IMR-90 (cell line): ENCODE measurements at regions not wholly inside any gene's neighbourhood (a gene's known extent, or its start where the extent isn't known, plus 50 kb on each side); places are given as distances from the start of the nearest gene placed in this dataset.

ENCODE experiments used
- ATAC-seq: fragments of 200-7000 bp; cut with Tn5 transposase; 2 replicates; pipeline ENCODE4 v1.9.1; 2020; ENCODE audit warnings: low read depth, mild to moderate bottlenecking, moderate library complexity
- BruUV-seq: library from RNA; stranded (reverse); fragments of 400-500 nt; replicated peaks from 2 replicates; lab custom pipeline; 2021; lab: Mats Ljungman, UMichigan
- CTCF ChIA-PET: fragments of 300-600 bp; formaldehyde crosslinking; extraction: SDS; loops from one replicate; lab custom pipeline; 2021; ENCODE audit warnings: antibody characterized with exemption; lab: Yijun Ruan, JAX
- POLR2A ChIA-PET: fragments of 300-600 bp; sonication (Branson Sonifier 250); formaldehyde crosslinking; loops from one replicate; lab custom pipeline; 2022; ENCODE audit warnings: antibody characterized with exemption; ENCODE audit not compliant: unreplicated experiment; lab: Charles Lee
- DNase-seq: peaks from one replicate; pipeline ENCODE4 v3.0.0; 2013
- H2AFZ ChIP-seq: replicated peaks from 2 replicates; pipeline ENCODE3; 2013; ENCODE audit warnings: low read length, mild to moderate bottlenecking; ENCODE audit not compliant: poor library complexity
- H2AK5ac ChIP-seq: 2 replicates; pipeline ENCODE4 v1.6.1; 2013; ENCODE audit warnings: low read depth, low read length, inconsistent platforms
- H2AK9ac ChIP-seq: replicated peaks from 2 replicates; pipeline ENCODE3; 2013; ENCODE audit warnings: mild to moderate bottlenecking, low read depth, low read length, moderate library complexity; ENCODE audit not compliant: poor library complexity
- H2BK120ac ChIP-seq: 2 replicates; pipeline ENCODE4 v1.6.1; 2013; ENCODE audit warnings: low read depth, low read length, inconsistent platforms
- H2BK15ac ChIP-seq: 3 replicates; pipeline ENCODE4 v1.6.1; 2013; ENCODE audit warnings: low read depth, low read length, inconsistent platforms
- H2BK20ac ChIP-seq: 2 replicates; pipeline ENCODE4 v1.6.1; 2013; ENCODE audit warnings: low read depth, mild to moderate bottlenecking, inconsistent platforms, low read length, moderate library complexity
- H2BK5ac ChIP-seq: 2 replicates; pipeline ENCODE4 v1.6.1; 2013; ENCODE audit warnings: mild to moderate bottlenecking, low read depth, low read length, inconsistent platforms; ENCODE audit not compliant: poor library complexity, severe bottlenecking
- H3K14ac ChIP-seq: replicated peaks from 2 replicates; pipeline ENCODE4 v1.6.1; 2013; ENCODE audit warnings: low read depth, low read length, inconsistent platforms
- H3K18ac ChIP-seq: 2 replicates; pipeline ENCODE4 v1.6.1; 2013; ENCODE audit warnings: low read depth, low read length, control low read depth
- H3K23ac ChIP-seq: 2 replicates; pipeline ENCODE4 v1.6.1; 2013; ENCODE audit warnings: low read depth, low read length, inconsistent platforms
- H3K27ac ChIP-seq: 2 replicates; pipeline ENCODE4 v1.5.1; 2013; ENCODE audit warnings: mild to moderate bottlenecking, control low read depth, low read length; ENCODE audit not compliant: insufficient read depth
- H3K27me3 ChIP-seq: 2 replicates; pipeline ENCODE4 v1.6.1; 2013; ENCODE audit warnings: low read length; ENCODE audit not compliant: control insufficient read depth, insufficient read depth
- H3K36me3 ChIP-seq: 2 replicates; pipeline ENCODE4 v1.6.1; 2013; ENCODE audit warnings: low read length, mixed read lengths; ENCODE audit not compliant: control insufficient read depth, insufficient read depth
- H3K4ac ChIP-seq: 2 replicates; pipeline ENCODE4 v1.6.1; 2013; ENCODE audit warnings: low read depth, low read length, inconsistent platforms
- H3K4me1 ChIP-seq: 2 replicates; pipeline ENCODE4 v1.6.1; 2013; ENCODE audit warnings: low read length, mixed read lengths; ENCODE audit not compliant: control insufficient read depth, insufficient read depth
- H3K4me2 ChIP-seq: 2 replicates; pipeline ENCODE4 v1.6.1; 2013; ENCODE audit warnings: low read depth, mild to moderate bottlenecking, control low read depth, low read length, moderate library complexity
- H3K4me3 ChIP-seq: 2 replicates; pipeline ENCODE4 v1.5.1; 2013; ENCODE audit warnings: low read depth, mild to moderate bottlenecking, control low read depth, low read length, moderate library complexity; ENCODE audit not compliant: insufficient read depth
- H3K56ac ChIP-seq: 2 replicates; pipeline ENCODE4 v1.6.1; 2013; ENCODE audit warnings: low read length, inconsistent platforms; ENCODE audit not compliant: insufficient read depth; ENCODE audit errors: extremely low read depth
- H3K79me1 ChIP-seq, 2 experiments: 2 replicates each; pipeline ENCODE4 v1.6.1; 2013; ENCODE audit warnings: low read length in 2 of 2, inconsistent platforms in 1 of 2, low read depth in 1 of 2
- H3K9ac ChIP-seq: 2 replicates; pipeline ENCODE4 v1.6.1; 2013; ENCODE audit warnings: low read depth, low read length, control low read depth
- H3K9me1 ChIP-seq: 2 replicates; pipeline ENCODE4 v1.6.1; 2013; ENCODE audit warnings: low read length, inconsistent platforms; ENCODE audit not compliant: insufficient read depth
- H3K9me3 ChIP-seq: 2 replicates; pipeline ENCODE4 v1.6.1; 2013; ENCODE audit warnings: low read length; ENCODE audit not compliant: control insufficient read depth, insufficient read depth
- H4K20me1 ChIP-seq: 2 replicates; pipeline ENCODE4 v1.6.1; 2013; ENCODE audit warnings: low read length, inconsistent platforms; ENCODE audit not compliant: insufficient read depth
- H4K5ac ChIP-seq: 2 replicates; pipeline ENCODE4 v1.6.1; 2013; ENCODE audit warnings: mild to moderate bottlenecking, low read depth, low read length, control low read depth
- H4K8ac ChIP-seq, 2 experiments: 2 replicates each; pipeline ENCODE4 v1.6.1; 2013; ENCODE audit warnings: low read depth in 2 of 2, low read length in 2 of 2, control low read depth in 1 of 2, inconsistent platforms in 1 of 2
- H4K91ac ChIP-seq: 2 replicates; pipeline ENCODE4 v1.6.1; 2013; ENCODE audit warnings: low read depth, low read length, inconsistent platforms; ENCODE audit not compliant: insufficient read depth
- BHLHE40 ChIP-seq: fragments of 150-350 bp; IDR thresholded peaks from 2 replicates; pipeline ENCODE4 v1.6.1; 2016; ENCODE audit warnings: mild to moderate bottlenecking, low read depth, low read length
- CTCF ChIP-seq: conservative IDR thresholded peaks from 2 replicates; pipeline ENCODE4 v1.5.1; 2012; ENCODE audit warnings: mild to moderate bottlenecking, low read depth, low read length, improper control_type of control experiment
- ELK1 ChIP-seq: fragments of 150-350 bp; IDR thresholded peaks from 2 replicates; pipeline ENCODE4 v1.6.1; 2016; ENCODE audit warnings: low read depth, mild to moderate bottlenecking, low read length, moderate library complexity, borderline replicate concordance
- MAZ ChIP-seq: IDR thresholded peaks from 2 replicates; pipeline ENCODE4 v1.6.1; 2012; ENCODE audit warnings: low read depth, mild to moderate bottlenecking, low read length, improper control_type of control experiment, moderate library complexity, borderline replicate concordance
- WGBS, 2 experiments: methylation state at CpG; one replicate each; pipeline versions ENCODE4 v1.1.5 to v1.1.7; 2013; ENCODE audit warnings: missing lambda C conversion rate in 2 of 2; ENCODE audit not compliant: insufficient read length in 1 of 2; ENCODE audit errors: extremely low coverage in 2 of 2; 5-methylcytosine and 5-hydroxymethylcytosine counted together
- dilution Hi-C: fragments of 300-500 bp; cut with HindIII; formaldehyde crosslinking; loops from one replicate; pipeline ENCODE4 v1.14.3; 2018; ENCODE audit warnings: low sequenced_read_pairs; ENCODE audit not compliant: unreplicated experiment
- in situ Hi-C: fragments of 300-500 bp; cut with MboI; formaldehyde crosslinking; loops from 3 replicates; pipeline ENCODE4 v1.14.3; 2019; ENCODE audit warnings: low sequenced_read_pairs, inconsistent platforms, mixed read lengths
- intact Hi-C: fragments of 100-400 bp; cut with micrococcal nuclease; formaldehyde crosslinking; loops from 2 replicates; pipeline ENCODE4 v1.10.0; 2022

- dilution Hi-C loops (no loop called here), in situ Hi-C loops (no loop called here), intact Hi-C loops (no loop called here)
- TF ChIP-seq BHLHE40 (no peak), CTCF (no peak), ELK1 (no peak), MAZ (no peak)
- Histone ChIP-seq H2BK20ac (no peak overlapping the region), H3K27me3 (no peaks in the 10 kb centered on the region), H3K23ac (no peak overlapping the region), H3K9me1 (no peaks in the 10 kb centered on the region), H2AK5ac (no peak overlapping the region), H4K91ac (no peak overlapping the region), H3K4ac (no peak overlapping the region), H3K4me1 (no peaks in the 10 kb centered on the region), H3K18ac (no peak overlapping the region), H2AFZ (no peak overlapping the region), H3K27ac (no peak overlapping the region), H3K4me2 (no peak overlapping the region), H4K5ac (no peak overlapping the region), H3K36me3 (no peaks in the 10 kb centered on the region), H3K9me3 (peaks cover 3% of the 10 kb centered on the region), H3K4me3 (no peak overlapping the region), H4K20me1 (no peaks in the 10 kb centered on the region), H2BK15ac (no peak overlapping the region), H2AK9ac (no peak overlapping the region), H4K8ac (no peak overlapping the region), H2BK5ac (no peak overlapping the region), H2BK120ac (no peak overlapping the region), H3K79me1 (no peaks in the 10 kb centered on the region), H3K56ac (no peak overlapping the region), H3K14ac (no peak overlapping the region), H3K9ac (no peak overlapping the region)
- no TSS peak for BruUV-seq
- ChIA-PET POLR2A (no interaction called here), CTCF (no interaction called here)
- no CpG with 5 or more reads among the region's 1 CpG for WGBS, 2 experiments
- ATAC-seq (no peak), DNase-seq (no peak)
Observed at GRCh38 chr10:44157574-44157973, 227.3 kb downstream of the CXCL12 start.
